SK-N-SH treated with all-trans-retinoic acid at 6 μM for 48 hours (cell line): ENCODE measurements at regions not wholly inside any gene's neighbourhood (a gene's known extent, or its start where the extent isn't known, plus 50 kb on each side); places are given as distances from the start of the nearest gene placed in this dataset.

Source experiments
- ZNF70 ChIP-seq: fragments of 450-650 bp; formaldehyde crosslinking; IDR thresholded peaks from 2 replicates; pipeline ENCODE4 v1.5.0; 2020; ENCODE audit warnings: mild to moderate bottlenecking, moderate library complexity
- ZNF8 ChIP-seq: fragments of 450-650 bp; formaldehyde crosslinking; IDR thresholded peaks from 2 replicates; pipeline ENCODE4 v1.5.0; 2020; ENCODE audit warnings: mild to moderate bottlenecking, moderate library complexity

DNA sequence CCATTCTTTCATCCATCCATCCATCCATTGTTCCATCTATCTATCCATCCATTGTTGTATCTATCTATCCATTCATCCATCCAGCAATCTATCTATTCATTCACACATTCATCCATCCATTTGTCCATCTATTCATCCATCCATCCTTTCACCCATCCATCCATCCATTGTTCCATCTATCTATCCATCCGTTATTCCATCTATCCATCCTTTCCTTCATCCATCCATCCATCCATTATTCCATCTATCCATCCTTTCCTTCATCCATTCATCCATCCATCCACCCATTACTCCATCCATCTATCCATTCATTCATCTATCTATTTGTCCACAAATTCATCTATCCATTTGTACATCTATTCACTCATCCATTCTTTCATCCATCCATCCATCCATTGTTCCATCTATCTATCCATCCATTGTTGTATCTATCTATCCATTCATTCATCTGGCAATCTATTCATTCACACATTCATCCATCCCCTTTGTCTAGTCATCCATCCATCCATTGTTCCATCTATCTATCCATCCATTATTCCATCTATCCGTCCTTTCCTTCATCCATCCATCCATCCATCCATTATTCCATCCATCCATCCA, 65.9 kb upstream of the ANO1 start:
- no peak for TF ChIP-seq ZNF8 (CRISPR knock-in tag)
- no peak for TF ChIP-seq ZNF70 (CRISPR knock-in tag)
